DOHH2 (cell line): ENCODE measurements at regions not wholly inside any gene's neighbourhood (a gene's known extent, or its start where the extent isn't known, plus 50 kb on each side); places are given as distances from the start of the nearest gene placed in this dataset.

ENCODE experiments used
- CTCF ChIP-seq: fragments of 200-600 bp; sonication (generic); IDR thresholded peaks from one replicate; pipeline ENCODE4 v1.5.1; 2014; ENCODE audit warnings: antibody characterized with exemption, mild to moderate bottlenecking, low read depth, low read length; ENCODE audit not compliant: poor library complexity, severe bottlenecking
- EZH2phosphoT487 ChIP-seq: fragments of 200-600 bp; sonication (generic); IDR thresholded peaks from 2 replicates; pipeline ENCODE4 v1.6.1; 2017; ENCODE audit warnings: borderline replicate concordance, mild to moderate bottlenecking, antibody characterized with exemption, low read length, moderate library complexity, mixed read lengths

GRCh38 chr6:27558028-27558724, 85.3 kb upstream of the ZNF184 start:
- TF ChIP-seq CTCF (no peak), EZH2phosphoT487 (no peak)
